ENCODE measurements at regions not wholly inside any gene's neighbourhood (a gene's known extent, or its start where the extent isn't known, plus 50 kb on each side); places are given as distances from the start of the nearest gene placed in this dataset.

GRCh38 chr12:78324234-78324633 is 493.5 kb downstream of the NAV3 start:
- TF ChIP-seq, protein P1, sequence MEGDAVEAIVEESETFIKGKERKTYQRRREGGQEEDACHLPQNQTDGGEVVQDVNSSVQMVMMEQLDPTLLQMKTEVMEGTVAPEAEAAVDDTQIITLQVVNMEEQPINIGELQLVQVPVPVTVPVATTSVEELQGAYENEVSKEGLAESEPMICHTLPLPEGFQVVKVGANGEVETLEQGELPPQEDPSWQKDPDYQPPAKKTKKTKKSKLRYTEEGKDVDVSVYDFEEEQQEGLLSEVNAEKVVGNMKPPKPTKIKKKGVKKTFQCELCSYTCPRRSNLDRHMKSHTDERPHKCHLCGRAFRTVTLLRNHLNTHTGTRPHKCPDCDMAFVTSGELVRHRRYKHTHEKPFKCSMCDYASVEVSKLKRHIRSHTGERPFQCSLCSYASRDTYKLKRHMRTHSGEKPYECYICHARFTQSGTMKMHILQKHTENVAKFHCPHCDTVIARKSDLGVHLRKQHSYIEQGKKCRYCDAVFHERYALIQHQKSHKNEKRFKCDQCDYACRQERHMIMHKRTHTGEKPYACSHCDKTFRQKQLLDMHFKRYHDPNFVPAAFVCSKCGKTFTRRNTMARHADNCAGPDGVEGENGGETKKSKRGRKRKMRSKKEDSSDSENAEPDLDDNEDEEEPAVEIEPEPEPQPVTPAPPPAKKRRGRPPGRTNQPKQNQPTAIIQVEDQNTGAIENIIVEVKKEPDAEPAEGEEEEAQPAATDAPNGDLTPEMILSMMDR (IDR thresholded peaks at IDR 0.05 in 8 of 11, conservative IDR thresholded peaks at IDR 0.05 in 3 of 11) = no peak
- TF ChIP-seq POLR2AphosphoS5 (IDR thresholded peaks at IDR 0.05) = no peak

Data from spleen (tissue), 7 donors.